GM21528 (cell line): ENCODE measurements at regions not wholly inside any gene's neighbourhood (a gene's known extent, or its start where the extent isn't known, plus 50 kb on each side); places are given as distances from the start of the nearest gene placed in this dataset.
"Not testable (repeated sequence)": the region's sequence is repeated elsewhere in the genome, so short reads cannot be mapped to it uniquely, and the experiment has no call there.

Experiments used
- ATAC-seq: cut with Tn5 transposase; IDR thresholded peaks from one replicate; pipeline ENCODE4 v1.9.1; 2021; ENCODE audit warnings: mild to moderate bottlenecking, moderate library complexity; ENCODE audit not compliant: unreplicated experiment, low FRiP score

- ATAC-seq, result not testable (repeated sequence)
Observed at GRCh38 chr12:116327992-116328391, 50.5 kb upstream of the MED13L start.

GRCh38 chr12:116331876-116332275, 54.4 kb upstream of the MED13L start:
- ATAC-seq, result no peak

DNA sequence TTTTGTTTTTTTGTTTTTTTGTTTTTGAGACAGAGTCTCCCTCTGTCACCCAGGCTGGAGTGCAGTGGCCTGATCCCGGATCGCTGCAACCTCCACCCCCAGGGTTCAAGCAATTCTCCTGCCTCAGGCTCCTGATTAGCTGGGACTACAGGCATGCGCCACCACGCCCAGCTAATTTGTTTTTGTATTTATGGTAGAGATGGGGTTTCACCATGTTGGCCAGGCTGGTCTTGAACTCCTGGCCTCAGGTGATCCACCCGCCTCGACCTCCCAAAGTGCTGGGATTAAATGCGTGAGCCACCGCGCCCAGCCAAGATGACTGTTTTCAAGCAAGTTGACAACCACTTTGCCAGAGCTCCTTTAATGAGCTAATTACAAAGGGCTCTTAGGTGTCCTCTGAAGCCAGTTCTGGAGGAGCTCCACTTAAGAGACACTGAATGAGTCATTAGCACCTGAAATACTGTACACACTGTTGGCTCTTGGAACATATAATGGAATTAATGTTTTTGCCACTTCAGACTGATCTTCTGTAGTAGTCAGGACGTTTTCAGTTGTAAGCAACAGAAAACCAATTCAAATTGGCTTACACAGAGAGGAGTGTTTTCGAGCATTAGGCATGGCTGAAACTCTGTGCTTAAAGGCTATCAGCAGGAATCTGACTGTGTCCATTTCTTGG, 55.4 kb upstream of the MED13L start:
- ATAC-seq, result no peak

DNA sequence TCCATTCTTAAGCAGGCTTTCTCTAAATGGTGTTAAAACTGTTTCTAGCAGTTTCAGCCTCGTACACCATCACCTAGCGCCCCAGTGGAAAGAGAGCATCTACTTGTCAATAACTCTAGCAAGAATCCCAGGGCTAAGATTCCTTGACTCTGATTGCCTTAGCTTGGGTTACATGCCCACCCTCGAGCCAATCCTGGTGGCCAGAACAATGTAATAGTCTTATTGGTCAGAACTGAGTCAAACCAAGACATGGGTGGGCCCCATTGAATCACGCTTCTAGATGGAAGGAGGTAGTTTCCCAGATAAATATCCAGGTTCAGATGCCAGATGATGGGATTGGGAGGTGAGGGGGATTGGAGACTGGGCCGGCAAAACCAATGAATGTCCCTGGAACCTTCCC, 55.9 kb upstream of the MED13L start:
- ATAC-seq, result no peak

GRCh38 chr12:116336542-116337065, 59.1 kb upstream of the MED13L start:
- ATAC-seq, result peak; percentile 82

DNA sequence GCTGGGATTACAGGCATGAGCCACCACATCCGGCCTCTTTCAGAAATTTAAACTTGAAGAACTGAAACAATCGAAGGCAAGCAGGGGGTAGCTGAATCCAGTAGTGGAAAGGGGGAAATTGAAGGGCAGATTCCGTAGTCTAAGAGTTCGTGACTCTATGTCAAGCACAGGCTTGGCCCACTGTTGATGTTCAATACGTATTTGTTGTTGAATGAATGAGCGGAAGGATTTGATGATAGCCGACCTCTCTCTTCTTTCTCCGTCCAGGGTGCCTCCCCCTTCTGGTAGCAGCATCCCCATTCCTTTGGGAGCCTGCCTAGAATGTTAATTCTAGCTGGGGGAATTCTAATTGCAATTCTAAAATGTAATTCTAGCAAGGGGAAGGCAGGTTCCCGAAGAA, 59.8 kb upstream of the MED13L start:
- ATAC-seq, result no peak

DNA sequence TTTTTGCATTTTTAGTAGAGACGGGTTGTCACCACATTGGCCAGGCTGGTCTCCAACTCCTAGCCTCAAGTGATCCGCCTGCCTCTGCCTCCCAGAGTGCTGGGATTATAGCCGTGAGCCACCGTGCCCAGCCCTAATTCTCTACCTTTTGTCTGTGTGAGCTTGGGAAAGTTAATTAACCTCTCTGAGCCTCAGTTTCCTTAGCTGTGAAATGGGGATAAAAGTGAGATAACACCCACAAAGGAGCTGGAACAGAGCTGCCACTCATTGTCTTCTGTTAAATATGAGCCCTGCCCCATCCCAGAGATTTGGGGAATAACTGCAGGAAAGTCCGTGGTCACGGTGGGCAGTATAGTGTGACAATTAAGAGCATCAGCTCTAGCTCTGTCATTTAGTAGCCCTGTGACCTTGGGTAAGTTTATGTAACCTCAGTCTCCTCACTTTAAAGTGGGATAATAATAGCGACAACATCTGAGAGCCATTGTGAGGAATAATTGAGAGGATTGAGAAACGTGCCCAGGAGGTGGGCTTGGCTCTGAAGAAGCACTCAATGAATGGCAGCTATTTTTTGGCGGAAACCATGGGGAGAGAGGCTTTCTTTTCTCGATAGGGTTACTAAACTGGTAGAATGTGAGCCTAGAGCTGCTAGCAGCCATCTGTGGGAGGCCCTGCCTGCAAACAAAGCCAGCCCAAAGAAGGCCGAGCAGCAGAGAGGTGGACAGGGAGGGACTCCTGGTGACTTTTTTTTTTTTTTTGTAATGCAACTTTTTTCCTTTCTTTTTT, 60.8 kb upstream of the MED13L start:
- no peak for ATAC-seq

DNA sequence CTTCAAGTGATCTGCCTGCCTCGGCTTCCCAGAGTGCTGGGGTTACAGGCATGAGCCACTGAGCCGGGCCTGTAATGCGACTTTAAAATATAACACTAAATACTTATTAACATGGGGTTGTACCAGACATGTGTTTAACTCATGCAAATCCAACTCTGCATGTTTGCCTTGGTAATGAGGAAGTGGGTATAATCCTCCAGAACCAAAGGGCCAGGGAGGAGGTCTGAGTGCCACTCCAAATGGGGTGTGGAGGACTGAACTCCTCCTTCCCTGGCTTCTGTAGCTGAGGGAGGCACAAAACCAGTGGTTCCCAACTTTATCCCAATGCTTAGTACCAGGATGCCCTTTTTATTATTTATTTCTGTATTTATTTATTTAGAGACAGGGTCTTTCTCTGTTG, 61.6 kb upstream of the MED13L start:
- ATAC-seq, result no peak

DNA sequence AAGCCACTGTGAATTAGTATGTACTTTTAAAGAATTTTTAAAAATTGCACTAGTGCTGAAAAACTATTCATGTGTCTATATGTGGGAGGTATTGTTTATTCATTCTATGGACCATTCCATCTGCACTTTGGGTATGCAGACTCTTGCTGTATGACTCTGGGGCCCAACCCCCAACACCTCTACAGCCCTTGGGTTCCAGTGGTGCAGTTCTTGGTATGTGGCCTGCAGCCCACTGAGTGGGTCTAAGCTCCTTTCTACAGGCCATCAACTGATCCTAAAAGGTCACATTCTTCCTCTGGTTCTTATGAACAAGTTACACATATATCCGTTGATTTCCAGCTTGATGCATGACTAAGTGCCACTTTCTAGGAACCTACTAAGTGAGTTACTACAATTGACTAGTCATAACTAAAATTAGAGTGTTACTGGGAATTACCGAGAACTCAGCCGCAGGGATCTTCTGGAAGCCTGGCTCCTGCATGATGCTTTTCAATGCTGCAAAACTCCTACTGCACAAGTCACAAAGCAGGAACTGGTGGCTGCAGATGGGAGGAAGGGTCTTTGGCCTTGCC, 62.4 kb upstream of the MED13L start:
- no peak for ATAC-seq

- ATAC-seq, result no peak
Observed at GRCh38 chr12:116343331-116343884, 65.9 kb upstream of the MED13L start.

DNA sequence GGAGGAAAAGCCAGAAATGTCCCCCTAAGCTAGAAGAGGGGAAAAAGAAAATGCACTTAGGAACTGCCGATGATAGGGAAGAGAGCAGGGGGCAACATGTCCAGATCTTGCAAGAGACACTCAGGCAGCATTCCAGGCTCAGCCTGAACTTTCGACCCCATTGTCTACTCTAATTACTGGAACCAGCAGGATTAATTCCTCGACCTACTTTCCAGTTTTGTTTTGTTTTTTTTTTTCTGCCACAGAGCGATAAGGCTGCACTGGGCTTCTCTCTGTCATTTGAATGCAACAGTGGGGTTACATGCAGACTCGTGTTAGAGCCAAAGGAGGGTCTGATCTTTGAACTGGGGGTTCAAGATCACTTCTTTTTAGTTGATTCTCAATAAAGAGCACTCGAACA, 68.7 kb upstream of the MED13L start:
- ATAC-seq, result no peak

- ATAC-seq, result no peak
Observed at GRCh38 chr12:116346741-116347140, 69.2 kb upstream of the MED13L start.

- no peak for ATAC-seq
Observed at GRCh38 chr12:116347265-116347664, 69.8 kb upstream of the MED13L start.

- no peak for ATAC-seq
Observed at GRCh38 chr12:116352315-116352835, 74.9 kb upstream of the MED13L start.

DNA sequence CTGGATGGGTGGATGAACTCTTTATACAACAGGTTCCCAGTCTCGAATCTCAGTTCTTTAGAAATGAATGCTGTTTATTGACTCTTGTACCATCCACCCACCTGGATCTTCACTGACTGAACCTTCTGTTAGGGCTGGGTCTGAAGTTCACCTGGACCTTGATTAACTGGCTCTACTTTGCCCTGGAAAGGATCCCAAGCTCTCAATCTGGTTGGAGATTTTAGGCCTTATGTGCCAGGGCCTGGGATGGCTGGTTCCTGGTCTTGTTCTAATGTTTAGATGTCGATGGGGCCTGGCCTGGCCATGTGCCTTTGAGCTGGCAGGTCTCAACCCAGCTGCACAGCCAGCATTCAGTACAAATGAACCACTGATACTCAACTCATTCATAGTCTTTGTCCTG, 76.5 kb upstream of the MED13L start:
- ATAC-seq, result no peak

GRCh38 chr12:116354534-116354933, 77.0 kb upstream of the MED13L start:
- ATAC-seq, result no peak

DNA sequence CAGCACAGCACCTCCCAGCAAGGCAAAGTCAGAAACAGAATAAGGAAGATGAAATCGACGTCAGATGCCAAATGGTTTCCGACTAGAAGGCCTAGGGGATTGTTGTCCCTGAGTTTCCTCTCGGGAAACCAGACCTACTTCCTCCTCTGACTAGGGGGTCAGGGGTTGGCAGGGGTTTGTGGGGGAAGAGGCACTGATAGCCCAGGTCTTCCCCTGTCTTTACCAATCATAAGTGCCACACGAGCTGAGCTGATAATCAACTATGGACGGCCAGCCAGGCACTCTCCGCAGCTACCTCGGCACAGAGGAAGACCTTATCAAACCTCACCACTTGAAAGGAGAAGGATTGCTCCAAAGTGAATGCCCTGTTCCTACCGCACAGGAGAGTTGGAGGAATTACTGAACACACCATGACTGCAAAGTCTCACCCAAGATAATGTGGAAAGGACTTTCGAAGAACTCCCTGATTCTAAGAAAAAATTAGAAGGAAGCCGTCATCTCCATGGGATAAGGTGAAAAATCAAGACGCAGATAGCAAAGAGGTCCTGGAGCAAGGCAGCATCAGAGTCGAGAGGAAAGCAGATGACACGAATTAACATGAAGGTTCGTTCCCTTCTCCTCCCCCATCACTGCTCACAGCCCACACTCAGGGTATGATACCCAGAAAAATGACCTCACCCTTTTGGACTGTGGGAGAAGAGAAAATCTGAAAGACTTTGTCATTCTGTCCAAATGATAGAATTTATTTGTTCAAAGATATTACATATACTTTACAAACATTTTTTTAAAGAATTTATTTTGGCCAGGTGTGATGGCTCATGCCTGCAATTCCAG, 77.7 kb upstream of the MED13L start:
- no peak for ATAC-seq

DNA sequence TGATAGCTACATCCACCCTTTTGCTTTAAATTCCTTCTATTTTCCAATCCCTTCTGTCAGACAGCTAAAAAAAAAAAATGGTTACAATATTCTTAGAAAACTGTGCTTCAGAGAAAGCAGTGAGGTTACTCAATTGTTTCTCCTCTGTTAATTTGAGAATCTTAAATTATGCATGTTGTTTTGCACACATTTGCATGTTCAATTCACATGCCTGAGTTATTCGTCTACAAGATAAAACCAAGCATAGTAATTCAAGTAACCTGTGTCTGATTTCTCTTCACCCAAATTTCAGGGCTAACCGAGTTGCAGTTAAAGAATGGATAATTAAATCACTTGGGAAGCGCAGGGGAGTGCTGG, 81.0 kb upstream of the MED13L start:
- no peak for ATAC-seq

- ATAC-seq, result peak; percentile 73
Observed at GRCh38 chr12:116358893-116359761, 81.6 kb upstream of the MED13L start.
